ENCODE measurements at regions not wholly inside any gene's neighbourhood (a gene's known extent, or its start where the extent isn't known, plus 50 kb on each side); places are given as distances from the start of the nearest gene placed in this dataset.

DNA sequence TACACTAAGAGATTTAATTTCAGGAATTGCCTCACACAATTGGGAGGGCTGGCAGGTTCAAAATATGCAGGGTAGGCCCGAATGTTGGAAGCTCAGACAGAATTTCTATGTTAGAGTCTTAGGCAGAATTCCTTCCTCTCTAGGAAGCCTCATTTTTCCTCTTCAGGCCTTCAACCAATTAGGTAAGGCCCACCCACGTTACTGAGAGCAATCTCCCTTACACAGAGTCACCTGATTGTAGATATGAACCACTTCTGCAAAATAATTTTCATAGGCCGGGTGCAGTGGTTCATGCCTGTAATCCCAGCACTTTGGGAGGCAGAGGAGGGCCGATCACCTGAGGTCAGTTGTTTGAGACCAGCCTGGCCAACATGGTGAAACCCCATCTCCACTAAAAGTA is 50.2 kb upstream of the HIVEP1 start:
- no peak for TF ChIP-seq EZH2 (IDR thresholded peaks at IDR 0.05; ENCODE audit: insufficient read depth, low read length)
- TF ChIP-seq, protein P1, sequence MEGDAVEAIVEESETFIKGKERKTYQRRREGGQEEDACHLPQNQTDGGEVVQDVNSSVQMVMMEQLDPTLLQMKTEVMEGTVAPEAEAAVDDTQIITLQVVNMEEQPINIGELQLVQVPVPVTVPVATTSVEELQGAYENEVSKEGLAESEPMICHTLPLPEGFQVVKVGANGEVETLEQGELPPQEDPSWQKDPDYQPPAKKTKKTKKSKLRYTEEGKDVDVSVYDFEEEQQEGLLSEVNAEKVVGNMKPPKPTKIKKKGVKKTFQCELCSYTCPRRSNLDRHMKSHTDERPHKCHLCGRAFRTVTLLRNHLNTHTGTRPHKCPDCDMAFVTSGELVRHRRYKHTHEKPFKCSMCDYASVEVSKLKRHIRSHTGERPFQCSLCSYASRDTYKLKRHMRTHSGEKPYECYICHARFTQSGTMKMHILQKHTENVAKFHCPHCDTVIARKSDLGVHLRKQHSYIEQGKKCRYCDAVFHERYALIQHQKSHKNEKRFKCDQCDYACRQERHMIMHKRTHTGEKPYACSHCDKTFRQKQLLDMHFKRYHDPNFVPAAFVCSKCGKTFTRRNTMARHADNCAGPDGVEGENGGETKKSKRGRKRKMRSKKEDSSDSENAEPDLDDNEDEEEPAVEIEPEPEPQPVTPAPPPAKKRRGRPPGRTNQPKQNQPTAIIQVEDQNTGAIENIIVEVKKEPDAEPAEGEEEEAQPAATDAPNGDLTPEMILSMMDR (IDR thresholded peaks at IDR 0.05; ENCODE audit: insufficient read depth, low read depth, low read length): no peak
